D341Med (cell line): ENCODE measurements at regions not wholly inside any gene's neighbourhood (a gene's known extent, or its start where the extent isn't known, plus 50 kb on each side); places are given as distances from the start of the nearest gene placed in this dataset.
"Not testable (repeated sequence)": the region's sequence is repeated elsewhere in the genome, so short reads cannot be mapped to it uniquely, and the experiment has no call there.

ENCODE experiments used
- DNase-seq: peaks from one replicate; pipeline ENCODE4 v3.0.0; 2012; ENCODE audit warnings: low spot score

- not testable (repeated sequence) for DNase-seq
Measured at GRCh38 chr6:114928731-114929130, 585.9 kb upstream of the HS3ST5 start.

DNA sequence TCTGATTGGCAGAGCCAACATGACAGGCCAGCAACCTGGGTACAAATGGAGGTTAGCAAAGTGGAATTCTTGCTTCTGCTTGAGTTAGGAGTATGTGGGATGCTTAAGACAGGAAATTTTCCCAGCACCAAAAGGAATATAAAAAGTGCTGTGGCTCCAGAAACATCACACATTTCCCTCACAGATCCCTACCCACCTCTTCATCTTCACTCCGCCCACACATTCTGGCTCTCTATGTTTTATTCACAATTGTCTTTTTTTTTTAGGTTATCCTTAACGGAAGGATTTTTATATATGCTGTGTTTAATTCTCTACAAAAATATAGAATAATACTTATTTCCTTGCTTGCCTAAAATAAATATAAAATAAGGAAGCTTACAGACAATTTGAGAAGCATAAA is 563.3 kb upstream of the HS3ST5 start:
- DNase-seq = no peak

DNA sequence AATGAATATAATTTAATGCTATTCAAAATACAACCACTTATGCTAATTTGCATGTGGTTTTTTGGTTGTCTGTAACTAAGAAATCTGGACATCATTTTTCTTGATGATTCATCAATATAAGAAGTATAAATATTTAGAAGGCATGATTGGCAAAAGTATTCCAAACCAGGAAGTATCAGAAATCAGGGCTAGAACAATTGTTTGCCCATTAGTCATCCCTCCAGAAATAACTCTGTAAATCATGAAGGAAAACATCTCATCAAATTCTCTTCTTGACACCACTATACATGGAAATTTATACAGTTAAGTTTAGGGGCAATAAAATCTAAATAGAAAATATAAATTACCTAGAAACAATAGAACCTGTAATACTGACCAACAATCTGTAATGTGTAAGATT is 554.7 kb upstream of the HS3ST5 start:
- no peak for DNase-seq

DNA sequence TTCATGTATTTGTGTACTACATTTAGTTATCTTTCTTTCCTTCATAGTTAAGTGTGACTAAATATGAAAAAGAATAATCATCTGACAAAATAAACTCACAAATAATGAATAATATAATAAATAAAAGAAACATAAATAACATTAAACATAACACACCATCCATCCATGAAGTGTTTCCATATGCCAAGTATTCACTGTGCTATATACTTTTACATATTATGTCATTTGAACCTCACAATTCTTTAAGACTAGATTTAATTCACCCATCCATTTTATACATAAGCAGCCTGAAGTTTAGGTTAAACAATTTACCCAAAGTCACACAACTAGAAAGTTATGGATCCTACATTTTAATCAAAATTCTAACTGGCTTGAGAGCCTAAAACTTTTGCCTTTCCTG is 549.4 kb upstream of the HS3ST5 start:
- no peak for DNase-seq

GRCh38 chr6:114888241-114888640 is 545.4 kb upstream of the HS3ST5 start:
- no peak for DNase-seq

DNA sequence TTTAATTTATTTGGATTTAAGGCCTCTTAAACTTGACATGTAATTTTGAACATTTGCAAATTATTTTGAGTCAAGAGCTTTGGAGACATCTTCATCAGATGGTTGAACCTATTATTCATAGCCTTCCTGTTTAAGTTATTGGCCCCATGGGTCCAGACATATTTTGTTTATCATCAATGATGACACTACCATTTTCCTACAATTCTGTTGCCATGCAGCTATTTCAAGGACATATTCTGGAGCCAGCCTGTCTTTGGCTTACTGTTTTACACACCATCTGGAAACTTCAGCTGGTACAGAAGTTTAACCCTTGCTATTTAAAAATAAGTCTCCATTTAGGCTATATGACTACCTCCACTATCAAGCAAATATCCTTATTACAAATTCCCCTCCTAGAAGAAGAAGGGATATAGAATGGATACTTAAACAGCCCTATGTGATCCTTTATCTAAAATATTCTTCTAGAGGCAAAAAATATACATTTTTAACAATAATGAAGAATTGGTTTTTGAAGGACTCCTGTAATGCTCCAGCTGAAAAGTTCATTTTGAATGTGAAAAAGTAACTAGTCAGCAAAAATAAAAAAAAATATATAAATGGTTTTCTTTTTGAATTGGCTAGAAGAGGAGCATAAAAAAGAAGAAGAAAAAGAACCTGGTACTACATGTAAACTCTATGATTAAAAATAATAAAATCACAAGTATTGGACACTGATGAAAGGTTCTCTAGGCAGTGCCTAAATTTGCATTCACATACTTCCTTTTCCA is 544.0 kb upstream of the HS3ST5 start:
- no peak for DNase-seq

GRCh38 chr6:114879693-114880092 is 536.9 kb upstream of the HS3ST5 start:
- no peak for DNase-seq

DNA sequence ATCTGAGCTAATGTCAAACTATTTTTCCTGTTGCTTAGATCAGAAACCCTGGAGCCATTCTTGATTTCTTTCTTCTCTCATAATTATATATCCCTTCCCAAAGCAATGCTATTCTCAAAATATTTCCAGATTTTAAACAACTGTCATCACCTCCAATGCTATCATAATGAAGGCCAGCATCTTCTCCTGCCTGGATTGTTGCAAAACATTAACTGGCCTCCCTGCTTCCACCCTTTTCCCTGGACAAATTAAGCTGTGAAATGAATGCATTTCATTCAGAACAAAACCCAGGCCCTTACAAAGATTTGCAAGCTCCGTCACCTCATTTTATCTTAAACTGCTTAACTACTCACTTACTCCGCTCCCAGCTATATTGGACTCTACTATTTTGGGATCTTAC is 535.3 kb upstream of the HS3ST5 start:
- DNase-seq = no peak

- DNase-seq = no peak
Measured at GRCh38 chr6:114874410-114874809, 531.6 kb upstream of the HS3ST5 start.

DNA sequence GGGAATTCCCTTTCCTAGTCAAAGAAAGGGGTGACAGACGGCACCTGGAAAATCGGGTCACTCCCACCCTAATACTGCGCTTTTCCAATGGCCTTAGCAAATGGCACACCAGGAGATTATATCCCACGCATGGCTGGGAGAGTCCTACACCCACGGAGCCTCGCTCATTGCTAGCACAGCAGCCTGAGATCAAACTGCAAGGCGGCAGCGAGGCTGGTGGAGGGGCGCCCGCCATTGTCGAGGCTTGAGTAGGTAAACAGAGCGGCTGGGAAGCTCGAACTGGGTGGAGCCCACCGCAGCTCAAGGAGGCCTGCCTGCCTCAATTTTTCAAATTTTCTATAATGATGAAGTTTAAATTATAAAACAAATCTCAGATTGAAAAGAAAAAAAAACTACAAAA is 522.7 kb upstream of the HS3ST5 start:
- DNase-seq = not testable (repeated sequence)

DNA sequence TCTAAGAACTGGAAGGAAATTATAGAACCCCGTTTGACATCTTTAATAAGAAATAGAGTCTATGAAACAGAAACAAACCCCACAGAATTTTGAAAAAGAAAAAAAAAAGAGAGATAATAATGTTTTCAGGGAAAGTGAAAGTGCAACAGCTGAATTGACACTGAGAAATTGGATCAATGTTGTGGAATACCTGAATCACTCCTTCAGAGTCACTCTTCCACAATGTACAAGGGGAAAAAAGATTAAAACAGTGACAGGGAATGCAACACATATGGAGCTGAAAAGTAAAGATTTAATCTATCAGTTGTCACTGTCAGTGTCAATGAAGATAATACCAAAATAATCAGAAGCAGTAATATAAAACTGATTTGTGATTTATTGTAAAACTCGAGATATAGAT is 520.8 kb upstream of the HS3ST5 start:
- DNase-seq = no peak

DNA sequence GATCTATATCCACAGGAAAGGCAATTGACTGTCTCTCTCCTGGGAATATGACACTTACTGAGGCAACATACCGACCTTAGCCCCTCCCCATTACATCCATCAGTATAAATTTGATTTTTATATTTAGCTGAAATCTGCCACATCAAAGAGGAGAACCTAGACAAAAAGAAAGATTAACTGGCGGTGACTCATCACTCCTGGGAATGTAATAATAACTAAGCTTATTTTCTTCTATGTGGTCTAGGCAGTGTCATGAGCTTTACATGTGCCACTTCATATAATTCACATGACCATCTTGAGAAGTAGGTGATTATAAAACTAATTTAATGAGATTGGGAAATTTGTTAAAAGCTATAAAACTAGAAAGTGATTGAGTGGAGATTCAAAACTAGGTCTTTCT is 520.0 kb upstream of the HS3ST5 start:
- no peak for DNase-seq

- no peak for DNase-seq
Measured at GRCh38 chr6:114862064-114862463, 519.2 kb upstream of the HS3ST5 start.

- DNase-seq = no peak
Measured at GRCh38 chr6:114844359-114844758, 501.5 kb upstream of the HS3ST5 start.

- no peak for DNase-seq
Measured at GRCh38 chr6:114839019-114839418, 496.2 kb upstream of the HS3ST5 start.

GRCh38 chr6:114833211-114833610 is 490.4 kb upstream of the HS3ST5 start:
- DNase-seq = no peak

DNA sequence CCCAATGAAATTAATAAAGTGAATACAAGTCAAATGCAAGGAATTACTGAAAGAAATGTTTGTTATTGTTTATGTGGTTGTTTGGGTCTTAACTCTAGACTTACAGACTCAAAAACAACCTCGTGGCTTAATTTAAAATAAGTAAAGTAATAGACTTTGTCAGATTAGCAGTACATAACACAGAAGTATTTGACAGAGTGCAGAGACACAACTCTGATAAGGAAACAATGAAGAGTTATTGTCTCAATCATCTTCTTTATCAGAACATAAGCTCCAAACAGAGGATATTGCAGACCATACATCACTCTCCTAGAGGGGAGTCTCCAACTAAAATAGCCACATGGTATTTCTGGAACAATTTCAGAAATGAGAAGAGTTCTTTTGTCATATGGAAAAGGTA is 487.7 kb upstream of the HS3ST5 start:
- no peak for DNase-seq

GRCh38 chr6:114827135-114827534 is 484.3 kb upstream of the HS3ST5 start:
- no peak for DNase-seq

DNA sequence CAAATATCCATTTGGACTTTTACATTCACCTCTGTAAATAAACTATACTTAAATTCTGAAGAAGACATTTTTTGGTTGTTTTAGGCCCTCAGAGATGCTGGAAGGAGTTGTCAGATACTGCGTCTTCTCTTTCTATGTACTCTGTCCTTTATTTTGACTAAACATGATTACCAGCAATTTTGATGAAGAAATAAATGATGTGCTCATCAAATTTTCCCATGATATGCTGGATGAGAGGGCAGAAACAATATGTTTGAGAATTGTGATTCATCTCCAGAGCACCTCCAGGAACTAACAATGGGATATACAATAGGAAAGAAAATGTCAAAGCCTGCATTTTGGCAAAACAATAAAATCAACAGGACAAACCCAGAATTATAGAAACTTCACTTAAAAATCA is 481.6 kb upstream of the HS3ST5 start:
- no peak for DNase-seq

DNA sequence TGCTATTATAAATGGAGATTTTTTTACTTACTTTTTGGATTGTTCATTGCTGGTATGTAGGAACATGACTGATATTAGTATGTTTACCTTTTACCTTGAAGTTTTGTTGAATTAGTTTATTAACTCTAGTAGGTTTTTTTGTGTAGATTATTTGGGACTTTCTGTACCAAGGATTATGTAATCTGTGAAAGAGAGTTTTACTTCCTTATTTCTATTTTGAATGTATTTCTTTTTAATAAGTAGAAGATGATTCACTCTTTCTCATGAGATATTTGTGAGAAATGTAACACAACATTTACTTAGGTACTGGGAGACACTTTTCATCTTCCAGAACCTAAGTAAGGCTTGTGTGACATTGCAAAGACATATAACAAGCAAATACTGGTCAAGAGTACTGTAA is 473.9 kb upstream of the HS3ST5 start:
- no peak for DNase-seq

DNA sequence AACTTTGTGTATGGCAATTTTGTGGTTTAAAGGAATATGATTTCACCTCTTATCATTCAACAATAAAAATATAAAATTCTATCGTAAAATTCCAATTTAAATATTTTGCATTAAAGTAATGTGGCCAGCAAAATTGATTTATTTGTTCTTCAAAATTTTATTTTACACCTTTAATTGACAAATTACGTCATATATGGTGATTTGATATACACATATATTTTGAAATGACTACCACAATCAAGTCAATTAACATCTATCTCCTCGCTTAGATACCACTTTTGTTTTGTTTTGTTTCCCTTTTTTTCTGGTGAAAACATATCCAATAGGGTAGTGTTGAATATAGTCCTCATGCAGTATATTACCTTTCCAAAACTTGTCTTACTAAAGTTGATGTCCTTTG is 467.6 kb upstream of the HS3ST5 start:
- no peak for DNase-seq

DNA sequence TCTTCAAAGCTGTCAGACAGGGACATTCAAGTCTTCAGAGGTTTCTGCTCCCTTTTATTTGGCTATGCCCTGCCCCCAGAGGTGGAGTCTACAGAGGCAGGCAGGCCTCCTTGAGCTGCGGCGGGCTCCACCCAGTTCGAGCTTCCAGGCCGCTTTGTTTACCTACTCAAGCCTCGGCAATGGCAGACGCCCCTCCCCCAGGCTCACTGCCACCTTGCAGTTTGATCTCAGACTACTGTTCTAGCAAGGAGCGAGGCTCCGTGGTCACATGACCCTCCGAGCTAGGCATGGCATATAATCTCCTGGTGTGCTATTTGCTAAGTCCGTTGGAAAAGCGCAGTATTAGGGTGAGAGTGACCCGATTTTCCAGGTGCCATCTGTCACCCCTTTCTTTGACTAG is 462.6 kb upstream of the HS3ST5 start:
- DNase-seq = not testable (repeated sequence)

- DNase-seq = peak; percentile 20
Measured at GRCh38 chr6:114796576-114796975, 453.8 kb upstream of the HS3ST5 start.

DNA sequence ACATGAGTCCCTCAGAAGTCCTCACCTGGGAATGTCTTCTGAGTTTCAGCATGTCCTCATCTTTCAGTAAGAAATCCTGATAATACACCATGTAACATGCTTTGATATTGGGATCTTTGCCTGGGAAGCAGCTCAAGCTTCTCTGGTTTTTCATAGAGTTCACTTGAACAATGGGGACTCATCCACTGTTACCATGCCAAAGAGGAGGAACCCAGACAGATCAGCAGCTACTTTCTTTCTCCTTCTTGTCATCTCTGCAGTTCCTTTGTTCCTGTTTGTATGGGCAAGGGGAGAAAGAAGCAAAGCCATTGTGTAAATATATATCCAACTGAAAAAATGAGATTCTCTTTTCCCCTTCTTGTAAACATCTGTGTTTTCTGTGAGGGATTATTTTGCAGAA is 450.6 kb upstream of the HS3ST5 start:
- no peak for DNase-seq
